HEK293T (cell line): ENCODE measurements at regions not wholly inside any gene's neighbourhood (a gene's known extent, or its start where the extent isn't known, plus 50 kb on each side); places are given as distances from the start of the nearest gene placed in this dataset.

Experiments used
- BHLHE40 ChIP-seq: fragments of 450-650 bp; IDR thresholded peaks from 2 replicates; pipeline ENCODE4 v1.6.1; 2016; ENCODE audit warnings: mild to moderate bottlenecking, moderate library complexity, borderline replicate concordance
- FOXA1 ChIP-seq: fragments of 450-650 bp; IDR thresholded peaks from 2 replicates; pipeline ENCODE4 v1.6.1; 2016; ENCODE audit warnings: mild to moderate bottlenecking
- FOXM1 ChIP-seq: fragments of 450-650 bp; IDR thresholded peaks from 2 replicates; pipeline ENCODE4 v1.6.1; 2017; ENCODE audit warnings: mild to moderate bottlenecking, borderline replicate concordance
- HDGF ChIP-seq: fragments of 450-650 bp; IDR thresholded peaks from 2 replicates; pipeline ENCODE4 v1.6.1; 2017; ENCODE audit warnings: antibody characterized with exemption, borderline replicate concordance
- L3MBTL2 ChIP-seq: fragments of 450-650 bp; conservative IDR thresholded peaks from 2 replicates; pipeline ENCODE4 v1.6.1; 2016; ENCODE audit warnings: mild to moderate bottlenecking
- LEF1 ChIP-seq: fragments of 450-650 bp; IDR thresholded peaks from 2 replicates; pipeline ENCODE4 v1.6.1; 2017; ENCODE audit warnings: mild to moderate bottlenecking, borderline replicate concordance
- ZNF384 ChIP-seq: fragments of 450-650 bp; IDR thresholded peaks from 2 replicates; pipeline ENCODE4 v1.6.1; 2016

- TF ChIP-seq FOXA1 (no peak), FOXM1 (no peak), LEF1 (no peak), ZNF384 (no peak), L3MBTL2 (no peak), HDGF (no peak), BHLHE40 (no peak)
Measured at GRCh38 chr1:222989443-222989842, 153.6 kb downstream of the TLR5 start.
